Choroid plexus epithelial cell (primary cell): ENCODE measurements at regions not wholly inside any gene's neighbourhood (a gene's known extent, or its start where the extent isn't known, plus 50 kb on each side); places are given as distances from the start of the nearest gene placed in this dataset.

Experiments used
- DNase-seq: peaks from one replicate; pipeline ENCODE4 v3.0.0-alpha.2; 2010; ENCODE audit warnings: low read depth
- H3K4me3 ChIP-seq: 2 replicates; pipeline ENCODE4 v1.5.1; 2011; ENCODE audit warnings: low read depth, mild to moderate bottlenecking, control low read depth, low read length, moderate library complexity
- CTCF ChIP-seq: conservative IDR thresholded peaks from 2 replicates; pipeline ENCODE4 v1.5.1; 2011; ENCODE audit warnings: low read depth, mild to moderate bottlenecking, control low read depth, inconsistent platforms, low read length, moderate library complexity

GRCh38 chr5:125870256-125870655 is 553.0 kb upstream of the GRAMD2B start:
- no peak for TF ChIP-seq CTCF

GRCh38 chr5:125874057-125874456 is 549.2 kb upstream of the GRAMD2B start:
- TF ChIP-seq CTCF, result no peak
- DNase-seq, result no peak
- no peak overlapping the region for H3K4me3 ChIP-seq

More at GRCh38 chr5:125870256-125870655, 553.0 kb upstream of the GRAMD2B start:
- no peak overlapping the region for H3K4me3 ChIP-seq
- DNase-seq, result no peak

- peak; percentile 23 for TF ChIP-seq CTCF
- no peak overlapping the region for H3K4me3 ChIP-seq
- peak; percentile 23 for DNase-seq
Observed at GRCh38 chr5:125874717-125875116, 548.5 kb upstream of the GRAMD2B start.

- no peak for TF ChIP-seq CTCF
- DNase-seq, result no peak
- H3K4me3 ChIP-seq, result no peak overlapping the region
Observed at GRCh38 chr5:125877248-125877647, 546.0 kb upstream of the GRAMD2B start.

- no peak overlapping the region for H3K4me3 ChIP-seq
- no peak for TF ChIP-seq CTCF
- no peak for DNase-seq
Observed at GRCh38 chr5:125882061-125882460, 541.1 kb upstream of the GRAMD2B start.

GRCh38 chr5:125883223-125883622 is 540.0 kb upstream of the GRAMD2B start:
- TF ChIP-seq CTCF, result no peak
- DNase-seq, result peak; percentile 23

GRCh38 chr5:125888358-125888757 is 534.9 kb upstream of the GRAMD2B start:
- no peak overlapping the region for H3K4me3 ChIP-seq
- DNase-seq, result no peak
- no peak for TF ChIP-seq CTCF

More at GRCh38 chr5:125883223-125883622, 540.0 kb upstream of the GRAMD2B start:
- no peak overlapping the region for H3K4me3 ChIP-seq
